ENCODE measurements at regions not wholly inside any gene's neighbourhood (a gene's known extent, or its start where the extent isn't known, plus 50 kb on each side); places are given as distances from the start of the nearest gene placed in this dataset.

DNA sequence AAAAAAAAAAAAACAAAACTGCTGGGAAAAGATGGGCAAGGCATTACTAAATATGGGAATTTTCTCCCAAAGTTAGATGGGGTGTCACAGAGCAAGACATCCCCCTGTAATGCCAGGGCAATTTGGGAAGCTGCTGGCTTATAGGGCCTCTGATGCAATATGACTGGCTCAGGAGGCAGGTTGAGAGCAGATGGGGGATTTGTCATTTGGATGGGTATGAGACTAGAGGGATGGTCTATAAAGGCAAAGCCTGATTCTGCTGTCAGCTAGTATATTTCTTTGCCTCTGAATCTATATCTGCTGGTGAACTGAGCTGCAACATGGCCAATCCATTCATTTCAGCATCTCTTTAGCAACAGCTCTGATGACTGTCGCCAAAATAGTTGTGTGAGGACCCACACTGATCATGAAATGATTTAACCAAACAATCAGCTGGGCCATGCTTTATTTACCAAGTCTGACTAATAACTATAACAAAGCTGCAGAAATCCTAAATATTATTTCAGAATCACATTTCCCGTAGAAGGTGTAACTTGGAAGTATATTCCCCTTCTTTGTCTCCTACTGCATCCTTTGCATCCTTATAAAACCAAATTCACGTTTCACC, 455.1 kb upstream of the ZNF608 start:
- TF ChIP-seq CEBPB (IDR thresholded peaks at IDR 0.05): no peak

DNA sequence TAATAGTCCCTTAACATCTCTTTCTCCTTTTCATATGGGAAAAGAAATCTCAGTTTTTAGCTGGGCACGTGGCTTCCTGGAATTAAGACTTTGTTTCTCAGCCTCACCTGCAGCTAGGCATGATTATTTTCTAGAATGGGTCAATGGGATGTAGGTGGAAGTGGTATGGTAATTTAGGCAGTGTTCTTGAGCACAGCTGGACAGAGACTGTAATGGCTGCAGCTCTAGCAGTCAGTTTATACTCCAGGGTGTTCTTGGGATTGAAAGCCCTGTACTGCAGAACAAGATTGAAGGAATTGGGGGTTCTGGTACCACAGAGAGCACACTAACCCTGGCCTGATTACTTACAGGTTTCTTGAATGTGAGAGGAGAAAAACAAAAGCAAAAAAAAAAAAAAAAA, 455.9 kb upstream of the ZNF608 start:
- no peak for TF ChIP-seq USF1 (IDR thresholded peaks at IDR 0.05)

DNA sequence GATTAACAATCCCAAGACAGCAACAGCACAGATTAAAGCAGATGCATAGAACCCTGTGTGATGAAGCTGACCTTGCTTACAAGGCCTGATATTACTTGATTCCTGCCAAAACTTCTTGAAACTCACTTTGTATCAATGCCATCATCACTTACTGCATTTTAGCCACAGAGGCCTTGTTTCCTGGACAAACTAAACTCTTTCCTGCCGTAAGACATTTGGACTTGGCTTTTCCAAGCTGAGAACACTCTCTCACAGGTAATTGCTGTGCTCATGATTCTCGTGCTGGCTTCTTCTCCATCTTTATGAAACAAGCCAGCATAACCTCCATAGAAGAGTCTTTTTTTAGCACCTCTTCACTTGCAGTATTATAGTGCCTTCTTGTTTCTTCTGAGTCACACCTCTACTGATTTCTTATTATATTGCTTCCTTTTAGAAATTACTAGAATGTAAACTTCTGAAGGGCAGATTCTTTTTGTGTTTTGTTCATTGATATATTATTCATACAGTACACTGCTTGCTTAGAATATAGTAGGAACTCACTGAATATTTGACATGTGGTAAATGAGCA, 456.5 kb upstream of the ZNF608 start:
- TF ChIP-seq USF1 (IDR thresholded peaks at IDR 0.05) (no peak), YY1 (IDR thresholded peaks at IDR 0.05; ENCODE audit: low read depth) (no peak), FOXM1 (IDR thresholded peaks at IDR 0.05; ENCODE audit: borderline replicate concordance, low read depth) (no peak), NFIC (IDR thresholded peaks at IDR 0.05) (no peak), TCF12 (IDR thresholded peaks at IDR 0.05; ENCODE audit: low read depth) (no peak), TEAD4 (IDR thresholded peaks at IDR 0.05) (no peak), TAF1 (IDR thresholded peaks at IDR 0.05; ENCODE audit: low read depth) (no peak), CREB1 (IDR thresholded peaks at IDR 0.05; ENCODE audit: low read depth) (no peak), EGR1 (IDR thresholded peaks at IDR 0.05) (no peak), CEBPB (IDR thresholded peaks at IDR 0.05) (no peak), ZBTB7A (IDR thresholded peaks at IDR 0.05; ENCODE audit: low read depth) (no peak), RAD21 (IDR thresholded peaks at IDR 0.05; ENCODE audit: low read depth) (no peak), REST (IDR thresholded peaks at IDR 0.05; ENCODE audit: low read depth) (no peak), EP300 (IDR thresholded peaks at IDR 0.05; ENCODE audit: borderline replicate concordance) (no peak)
- TF ChIP-seq, protein P1, sequence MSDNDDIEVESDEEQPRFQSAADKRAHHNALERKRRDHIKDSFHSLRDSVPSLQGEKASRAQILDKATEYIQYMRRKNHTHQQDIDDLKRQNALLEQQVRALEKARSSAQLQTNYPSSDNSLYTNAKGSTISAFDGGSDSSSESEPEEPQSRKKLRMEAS (IDR thresholded peaks at IDR 0.05): no peak

- TF ChIP-seq CREB1 (IDR thresholded peaks at IDR 0.05; ENCODE audit: low read depth) (no peak), FOXM1 (IDR thresholded peaks at IDR 0.05; ENCODE audit: borderline replicate concordance, low read depth) (no peak), REST (IDR thresholded peaks at IDR 0.05; ENCODE audit: low read depth) (no peak), CEBPB (IDR thresholded peaks at IDR 0.05) (no peak), TAF1 (IDR thresholded peaks at IDR 0.05; ENCODE audit: low read depth) (no peak), TCF12 (IDR thresholded peaks at IDR 0.05; ENCODE audit: low read depth) (no peak), RAD21 (IDR thresholded peaks at IDR 0.05; ENCODE audit: low read depth) (no peak), EGR1 (IDR thresholded peaks at IDR 0.05) (no peak), NFIC (IDR thresholded peaks at IDR 0.05) (no peak), EP300 (IDR thresholded peaks at IDR 0.05; ENCODE audit: borderline replicate concordance) (no peak), ZBTB7A (IDR thresholded peaks at IDR 0.05; ENCODE audit: low read depth) (no peak), TEAD4 (IDR thresholded peaks at IDR 0.05) (no peak), YY1 (IDR thresholded peaks at IDR 0.05; ENCODE audit: low read depth) (no peak), USF1 (IDR thresholded peaks at IDR 0.05) (no peak)
- TF ChIP-seq, protein P1 (IDR thresholded peaks at IDR 0.05): no peak
Observed at GRCh38 chr5:125203912-125204311, 457.5 kb upstream of the ZNF608 start.

- no peak for TF ChIP-seq USF1 (IDR thresholded peaks at IDR 0.05)
- no peak for TF ChIP-seq EP300 (IDR thresholded peaks at IDR 0.05; ENCODE audit: borderline replicate concordance)
- TF ChIP-seq, protein P1 (IDR thresholded peaks at IDR 0.05): no peak
- no peak for TF ChIP-seq CREB1 (IDR thresholded peaks at IDR 0.05; ENCODE audit: low read depth)
- TF ChIP-seq TEAD4 (IDR thresholded peaks at IDR 0.05): no peak
- TF ChIP-seq FOXM1 (IDR thresholded peaks at IDR 0.05; ENCODE audit: borderline replicate concordance, low read depth): no peak
- no peak for TF ChIP-seq RAD21 (IDR thresholded peaks at IDR 0.05; ENCODE audit: low read depth)
- TF ChIP-seq EGR1 (IDR thresholded peaks at IDR 0.05): no peak
- no peak for TF ChIP-seq ZBTB7A (IDR thresholded peaks at IDR 0.05; ENCODE audit: low read depth)
- TF ChIP-seq TCF12 (IDR thresholded peaks at IDR 0.05; ENCODE audit: low read depth): no peak
- no peak for TF ChIP-seq NFIC (IDR thresholded peaks at IDR 0.05)
- TF ChIP-seq REST (IDR thresholded peaks at IDR 0.05; ENCODE audit: low read depth): no peak
- no peak for TF ChIP-seq CEBPB (IDR thresholded peaks at IDR 0.05)
- no peak for TF ChIP-seq TAF1 (IDR thresholded peaks at IDR 0.05; ENCODE audit: low read depth)
Observed at GRCh38 chr5:125205601-125206225, 459.3 kb upstream of the ZNF608 start.
